KMS-11 (cell line): ENCODE measurements at regions not wholly inside any gene's neighbourhood (a gene's known extent, or its start where the extent isn't known, plus 50 kb on each side); places are given as distances from the start of the nearest gene placed in this dataset.

ENCODE experiments used
- H2AFZ ChIP-seq: fragments of 200-600 bp; sonication (generic); 2 replicates; pipeline ENCODE4 v1.6.1; 2016; ENCODE audit warnings: antibody characterized with exemption, mixed run types, low read depth
- H3K27ac ChIP-seq: fragments of 200-600 bp; sonication (generic); 2 replicates; pipeline ENCODE4 v1.6.1; 2016; ENCODE audit warnings: mild to moderate bottlenecking, mixed run types
- H3K27me3 ChIP-seq: fragments of 200-600 bp; sonication (generic); 2 replicates; pipeline ENCODE4 v1.6.1; 2017; ENCODE audit warnings: mild to moderate bottlenecking, low read depth, mixed run types, moderate library complexity; ENCODE audit not compliant: insufficient read depth
- H3K36me3 ChIP-seq: fragments of 200-600 bp; sonication (generic); 2 replicates; pipeline ENCODE4 v1.6.1; 2017; ENCODE audit warnings: mild to moderate bottlenecking, mixed run types; ENCODE audit not compliant: insufficient read depth
- H3K4me1 ChIP-seq: fragments of 200-600 bp; sonication (generic); 2 replicates; pipeline ENCODE4 v1.6.1; 2016; ENCODE audit warnings: mild to moderate bottlenecking, low read depth, mixed run types; ENCODE audit not compliant: poor library complexity, severe bottlenecking
- H3K4me2 ChIP-seq: fragments of 200-600 bp; sonication (generic); 2 replicates; pipeline ENCODE4 v1.7.0; 2016; ENCODE audit warnings: mild to moderate bottlenecking, mixed run types
- H3K4me3 ChIP-seq: fragments of 200-600 bp; sonication (generic); IDR thresholded peaks from 2 replicates; pipeline ENCODE4 v1.6.1; 2017; ENCODE audit warnings: low read depth, low read length, mixed read lengths; ENCODE audit not compliant: insufficient read depth
- H3K79me2 ChIP-seq: fragments of 200-600 bp; sonication (generic); 2 replicates; pipeline ENCODE4 v1.6.1; 2016; ENCODE audit warnings: low read depth, mixed run types; ENCODE audit not compliant: insufficient read depth
- H3K9ac ChIP-seq: fragments of 200-600 bp; sonication (generic); 2 replicates; pipeline ENCODE4 v1.6.1; 2016; ENCODE audit warnings: mild to moderate bottlenecking, mixed run types
- H4K20me1 ChIP-seq: fragments of 200-600 bp; sonication (generic); 2 replicates; pipeline ENCODE4 v1.6.1; 2016; ENCODE audit warnings: mild to moderate bottlenecking, mixed run types; ENCODE audit not compliant: insufficient read depth
- CTCF ChIP-seq: fragments of 200-600 bp; sonication (generic); conservative IDR thresholded peaks from 2 replicates; pipeline ENCODE4 v1.6.1; 2017; ENCODE audit warnings: low read depth, mild to moderate bottlenecking, antibody characterized with exemption, low read length, moderate library complexity, mixed read lengths

GRCh38 chr18:73615506-73615905 is 532.1 kb downstream of the FBXO15 start:
- H3K79me2 ChIP-seq, result no peaks in the 10 kb centered on the region
- no peaks in the 10 kb centered on the region for H4K20me1 ChIP-seq
- H3K27ac ChIP-seq, result no peak overlapping the region

GRCh38 chr18:73614812-73615211 is 532.8 kb downstream of the FBXO15 start:
- TF ChIP-seq CTCF, result no peak
- Histone ChIP-seq H3K27me3 (no peaks in the 10 kb centered on the region), H3K9ac (no peak overlapping the region), H3K4me1 (no peaks in the 10 kb centered on the region), H2AFZ (no peak overlapping the region), H3K4me3 (no peak overlapping the region), H3K36me3 (no peaks in the 10 kb centered on the region), H4K20me1 (no peaks in the 10 kb centered on the region), H3K79me2 (no peaks in the 10 kb centered on the region), H3K27ac (no peak overlapping the region), H3K4me2 (no peak overlapping the region)

More at GRCh38 chr18:73615506-73615905, 532.1 kb downstream of the FBXO15 start:
- Histone ChIP-seq H3K4me1 (no peaks in the 10 kb centered on the region), H2AFZ (no peak overlapping the region), H3K4me2 (no peak overlapping the region), H3K4me3 (no peak overlapping the region), H3K27me3 (no peaks in the 10 kb centered on the region), H3K36me3 (no peaks in the 10 kb centered on the region), H3K9ac (no peak overlapping the region)
- no peak for TF ChIP-seq CTCF

- H4K20me1 ChIP-seq, result no peaks in the 10 kb centered on the region
- no peak overlapping the region for H3K4me3 ChIP-seq
- H3K27me3 ChIP-seq, result no peaks in the 10 kb centered on the region
- no peak for TF ChIP-seq CTCF
- H3K4me1 ChIP-seq, result no peaks in the 10 kb centered on the region
- H3K79me2 ChIP-seq, result no peaks in the 10 kb centered on the region
- no peaks in the 10 kb centered on the region for H3K36me3 ChIP-seq
- no peak overlapping the region for H2AFZ ChIP-seq
- no peak overlapping the region for H3K9ac ChIP-seq
- no peak overlapping the region for H3K27ac ChIP-seq
- no peak overlapping the region for H3K4me2 ChIP-seq
Measured at GRCh38 chr18:73613706-73614340, 533.8 kb downstream of the FBXO15 start.

- Histone ChIP-seq H3K9ac (no peak overlapping the region), H3K4me1 (no peaks in the 10 kb centered on the region), H3K79me2 (no peaks in the 10 kb centered on the region), H3K4me3 (no peak overlapping the region), H4K20me1 (no peaks in the 10 kb centered on the region), H3K27ac (no peak overlapping the region), H3K4me2 (no peak overlapping the region), H3K36me3 (no peaks in the 10 kb centered on the region), H2AFZ (no peak overlapping the region), H3K27me3 (no peaks in the 10 kb centered on the region)
- TF ChIP-seq CTCF, result no peak
Measured at GRCh38 chr18:73597832-73598615, 549.6 kb downstream of the FBXO15 start.
